ENCODE measurements at regions not wholly inside any gene's neighbourhood (a gene's known extent, or its start where the extent isn't known, plus 50 kb on each side); places are given as distances from the start of the nearest gene placed in this dataset.

DNA sequence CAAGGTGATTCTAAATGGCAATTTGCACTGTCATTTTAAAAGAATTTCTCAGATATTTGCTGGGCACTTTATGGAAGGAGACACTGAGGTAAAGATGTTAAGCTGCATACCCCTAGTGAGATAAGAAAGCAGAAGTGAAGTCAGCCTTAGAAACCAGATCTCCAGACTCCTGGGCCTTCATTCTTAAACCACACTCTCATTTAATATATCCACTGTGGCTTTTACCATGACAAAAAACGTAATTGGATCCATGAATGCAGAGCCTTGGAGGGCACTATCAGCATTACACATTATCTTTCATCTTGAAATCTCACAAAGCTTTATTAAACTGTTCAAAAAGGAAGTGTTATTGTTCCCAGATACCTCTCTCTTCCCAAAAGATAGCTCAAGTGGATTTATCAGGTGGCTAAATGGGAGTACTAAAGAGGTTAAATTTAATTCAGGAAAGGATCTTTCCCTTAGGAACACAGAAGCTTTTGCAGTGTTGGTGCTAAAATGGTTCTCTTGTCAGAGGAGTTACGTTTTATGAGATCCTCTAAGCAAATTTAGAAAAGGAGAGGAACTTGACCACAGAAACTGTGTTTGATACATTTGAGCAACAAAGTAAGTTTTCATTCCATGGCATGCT lies 1060.4 kb downstream of the EFNB2 start:
- TF ChIP-seq, protein P1, sequence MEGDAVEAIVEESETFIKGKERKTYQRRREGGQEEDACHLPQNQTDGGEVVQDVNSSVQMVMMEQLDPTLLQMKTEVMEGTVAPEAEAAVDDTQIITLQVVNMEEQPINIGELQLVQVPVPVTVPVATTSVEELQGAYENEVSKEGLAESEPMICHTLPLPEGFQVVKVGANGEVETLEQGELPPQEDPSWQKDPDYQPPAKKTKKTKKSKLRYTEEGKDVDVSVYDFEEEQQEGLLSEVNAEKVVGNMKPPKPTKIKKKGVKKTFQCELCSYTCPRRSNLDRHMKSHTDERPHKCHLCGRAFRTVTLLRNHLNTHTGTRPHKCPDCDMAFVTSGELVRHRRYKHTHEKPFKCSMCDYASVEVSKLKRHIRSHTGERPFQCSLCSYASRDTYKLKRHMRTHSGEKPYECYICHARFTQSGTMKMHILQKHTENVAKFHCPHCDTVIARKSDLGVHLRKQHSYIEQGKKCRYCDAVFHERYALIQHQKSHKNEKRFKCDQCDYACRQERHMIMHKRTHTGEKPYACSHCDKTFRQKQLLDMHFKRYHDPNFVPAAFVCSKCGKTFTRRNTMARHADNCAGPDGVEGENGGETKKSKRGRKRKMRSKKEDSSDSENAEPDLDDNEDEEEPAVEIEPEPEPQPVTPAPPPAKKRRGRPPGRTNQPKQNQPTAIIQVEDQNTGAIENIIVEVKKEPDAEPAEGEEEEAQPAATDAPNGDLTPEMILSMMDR (IDR thresholded peaks at IDR 0.05): no peak
- TF ChIP-seq POLR2A (IDR thresholded peaks at IDR 0.05): no peak
